ENCODE measurements at regions not wholly inside any gene's neighbourhood (a gene's known extent, or its start where the extent isn't known, plus 50 kb on each side); places are given as distances from the start of the nearest gene placed in this dataset.

- no peak for DNase-seq
- no peaks in the 10 kb centered on the region for H3K9me3 ChIP-seq
- H3K4me3 ChIP-seq: no peak overlapping the region
- TF ChIP-seq POLR2AphosphoS5 (IDR thresholded peaks at IDR 0.05) (no peak), CTCF (IDR thresholded peaks at IDR 0.05) (no peak), EP300 (IDR thresholded peaks at IDR 0.05) (no peak), POLR2A (IDR thresholded peaks at IDR 0.05) (no peak)
- H3K27me3 ChIP-seq: no peaks in the 10 kb centered on the region
- intact Hi-C loops (cut with DNase I): no loop called here
- no peak overlapping the region for H3K27ac ChIP-seq
- no peaks in the 10 kb centered on the region for H3K36me3 ChIP-seq
- no peaks in the 10 kb centered on the region for H3K4me1 ChIP-seq
These were observed 178.0 kb upstream of the TMCO5A start for GRCh38 chr15:37756407-37756806.

- Histone ChIP-seq H3K36me3 (no peaks in the 10 kb centered on the region), H3K4me1 (no peaks in the 10 kb centered on the region), H3K27ac (no peak overlapping the region), H3K9me3 (no peaks in the 10 kb centered on the region), H3K27me3 (no peaks in the 10 kb centered on the region), H3K4me3 (no peak overlapping the region)
- TF ChIP-seq CTCF (IDR thresholded peaks at IDR 0.05) (no peak), POLR2A (IDR thresholded peaks at IDR 0.05) (no peak), EP300 (IDR thresholded peaks at IDR 0.05) (no peak), POLR2AphosphoS5 (IDR thresholded peaks at IDR 0.05) (no peak)
- DNase-seq: no peak
- intact Hi-C loops (cut with DNase I): no loop called here
- 18 to 69% methylated on average over 1 of the region's 1 CpG for WGBS, 2 donors
These were observed 176.0 kb upstream of the TMCO5A start for GRCh38 chr15:37758412-37758811.

GRCh38 chr15:37764733-37765191 is 169.7 kb upstream of the TMCO5A start:
- 18 to 59% methylated on average over 3 of the region's 3 CpGs for WGBS, 2 donors
- intact Hi-C loops (cut with DNase I): no loop called here
- peaks cover 0 to 14% (median 4%) of the 10 kb centered on the region in 4 donors for H3K4me1 ChIP-seq

GRCh38 chr15:37765786-37766185 is 168.7 kb upstream of the TMCO5A start:
- WGBS, 2 donors: 6 to 19% methylated on average over 8 of the region's 8 CpGs
- Histone ChIP-seq H3K4me1 (peaks cover 0 to 14% (median 4%) of the 10 kb centered on the region in 4 donors), H3K27ac (no peak overlapping the region), H3K36me3 (no peaks in the 10 kb centered on the region), H3K9me3 (no peaks in the 10 kb centered on the region), H3K27me3 (no peaks in the 10 kb centered on the region), H3K4me3 (no peak overlapping the region)
- no peak for DNase-seq
- TF ChIP-seq CTCF (IDR thresholded peaks at IDR 0.05) (no peak), EP300 (IDR thresholded peaks at IDR 0.05) (no peak)
- intact Hi-C loops (cut with DNase I): no loop called here

More at GRCh38 chr15:37764733-37765191, 169.7 kb upstream of the TMCO5A start:
- no peaks in the 10 kb centered on the region for H3K27me3 ChIP-seq
- no peak for DNase-seq
- no peaks in the 10 kb centered on the region for H3K36me3 ChIP-seq
- no peaks in the 10 kb centered on the region for H3K9me3 ChIP-seq
- no peak overlapping the region for H3K4me3 ChIP-seq
- TF ChIP-seq POLR2A (IDR thresholded peaks at IDR 0.05): no peak
- peak in 3 of 4 experiments; percentile 20 to 50 (median 20) for TF ChIP-seq CTCF (IDR thresholded peaks at IDR 0.05)
- H3K27ac ChIP-seq: no peak overlapping the region

- H3K27ac ChIP-seq: no peak overlapping the region
- 82 to 88% methylated on average over 10 of the region's 10 CpGs for WGBS, 2 donors
- no peaks in the 10 kb centered on the region for H3K9me3 ChIP-seq
- H3K27me3 ChIP-seq: no peaks in the 10 kb centered on the region
- H3K36me3 ChIP-seq: no peaks in the 10 kb centered on the region
- H3K4me3 ChIP-seq: no peak overlapping the region
- DNase-seq: no peak
- peaks cover 0 to 14% (median 4%) of the 10 kb centered on the region in 4 donors for H3K4me1 ChIP-seq
- intact Hi-C loops (cut with DNase I): no loop called here
- no peak for TF ChIP-seq POLR2A (IDR thresholded peaks at IDR 0.05)
- TF ChIP-seq CTCF (IDR thresholded peaks at IDR 0.05): no peak
- no peak for TF ChIP-seq POLR2AphosphoS5 (IDR thresholded peaks at IDR 0.05)
- no peak for TF ChIP-seq EP300 (IDR thresholded peaks at IDR 0.05)
These were observed 166.5 kb upstream of the TMCO5A start for GRCh38 chr15:37767841-37768455.
